ENCODE measurements at regions not wholly inside any gene's neighbourhood (a gene's known extent, or its start where the extent isn't known, plus 50 kb on each side); places are given as distances from the start of the nearest gene placed in this dataset.

DNA sequence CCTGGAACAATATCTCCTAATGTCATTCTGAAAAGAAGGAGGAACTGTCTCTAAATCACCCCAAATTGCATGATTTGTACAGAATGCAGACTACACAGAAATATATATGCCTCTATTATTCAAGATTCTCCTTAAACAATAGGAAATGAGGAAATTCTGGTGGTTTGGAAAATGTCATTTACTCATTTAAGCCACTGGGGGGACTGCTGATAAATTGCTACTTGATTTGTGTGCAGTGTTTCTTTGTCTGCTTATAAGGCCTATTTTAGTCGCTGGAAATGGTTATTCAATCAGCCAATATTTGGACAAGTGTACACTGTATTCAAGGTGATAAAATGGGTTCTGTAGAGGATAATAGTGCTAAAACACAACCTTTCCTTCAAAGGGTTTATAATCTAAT lies 801.9 kb upstream of the CELF4 start:
- DNase-seq: no peak

DNA sequence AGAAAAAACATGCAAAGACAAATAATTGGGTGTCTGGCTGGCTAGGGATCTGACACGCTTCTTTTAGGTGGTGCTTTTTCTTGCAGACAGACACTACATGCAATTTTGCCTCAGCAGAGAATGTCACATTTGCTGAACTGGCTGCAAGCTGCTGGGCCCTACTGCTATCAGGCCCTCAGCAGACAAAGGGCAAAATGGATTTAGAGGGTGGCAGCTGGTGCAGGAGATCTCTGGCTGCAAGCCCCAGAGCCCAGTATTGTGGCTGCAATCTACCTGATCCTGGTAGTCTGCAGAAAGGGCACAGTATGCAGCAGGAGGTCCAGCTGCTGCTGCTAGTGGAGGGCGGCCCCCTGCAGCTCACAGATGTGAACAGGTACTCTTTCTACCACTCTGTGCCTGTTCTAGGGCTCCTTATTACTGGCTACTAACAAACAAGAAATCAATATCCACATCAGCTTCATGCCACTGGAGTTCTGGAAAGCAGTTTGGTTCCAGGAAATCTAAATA lies 796.7 kb upstream of the CELF4 start:
- DNase-seq: no peak

DNA sequence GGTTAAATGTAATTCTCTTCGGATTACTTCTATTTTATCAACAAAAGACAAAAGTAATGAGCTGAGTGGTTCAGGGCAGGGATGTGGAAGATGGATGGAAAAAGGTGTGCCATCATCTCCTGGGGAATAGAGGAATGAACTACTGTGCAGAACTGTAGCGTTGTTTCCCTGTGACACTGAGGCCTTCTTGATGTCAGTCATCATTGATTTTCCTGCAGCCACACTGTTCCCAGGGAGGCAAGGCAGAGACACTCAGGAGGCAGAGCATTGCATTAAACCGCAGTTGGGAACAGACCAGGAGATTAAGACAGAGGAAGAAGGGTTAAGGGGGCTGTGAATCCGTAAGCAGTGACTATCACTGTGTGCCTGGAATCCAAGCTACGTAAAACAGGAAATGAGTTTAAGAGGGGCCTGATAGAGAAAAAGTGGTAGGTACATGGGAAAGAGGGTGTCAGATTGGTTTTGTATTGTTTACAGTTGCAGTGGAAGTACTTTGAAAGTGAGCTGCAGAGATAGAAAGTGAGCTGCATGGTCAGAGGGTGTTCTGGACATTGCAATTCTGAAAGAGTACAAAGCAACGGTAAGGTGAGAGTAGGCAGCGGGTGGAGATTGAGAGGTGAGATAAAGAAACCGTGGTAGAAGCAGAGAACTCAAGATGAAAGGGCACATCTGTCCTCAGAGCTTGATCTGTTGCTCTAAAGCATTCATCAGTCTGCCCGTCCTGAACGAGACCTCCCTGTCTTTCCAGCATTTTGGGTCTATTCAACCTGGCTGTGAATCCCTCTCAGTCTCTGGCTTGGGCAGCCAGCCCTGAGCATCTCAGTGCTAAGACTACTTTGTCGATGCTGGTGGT lies 793.4 kb upstream of the CELF4 start:
- no peak for DNase-seq

DNA sequence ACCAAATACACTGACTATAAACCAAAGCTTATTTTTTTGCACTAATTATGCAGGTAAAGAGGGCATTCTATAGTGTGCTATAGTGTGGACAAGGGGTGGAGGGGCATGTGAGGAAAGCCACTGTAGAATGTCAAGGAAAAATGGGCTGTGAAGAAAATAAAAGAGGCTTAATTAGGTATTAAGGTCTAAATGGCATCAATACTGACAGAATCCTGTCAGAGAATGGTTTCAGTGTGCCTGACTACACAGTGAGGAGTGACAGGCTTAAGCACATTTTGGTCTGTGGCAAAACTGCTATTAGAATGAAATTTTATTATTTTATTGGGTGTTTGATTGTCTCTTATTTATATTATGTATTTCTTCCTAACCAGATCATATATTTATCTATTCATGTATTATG lies 787.6 kb upstream of the CELF4 start:
- no peak for DNase-seq

DNA sequence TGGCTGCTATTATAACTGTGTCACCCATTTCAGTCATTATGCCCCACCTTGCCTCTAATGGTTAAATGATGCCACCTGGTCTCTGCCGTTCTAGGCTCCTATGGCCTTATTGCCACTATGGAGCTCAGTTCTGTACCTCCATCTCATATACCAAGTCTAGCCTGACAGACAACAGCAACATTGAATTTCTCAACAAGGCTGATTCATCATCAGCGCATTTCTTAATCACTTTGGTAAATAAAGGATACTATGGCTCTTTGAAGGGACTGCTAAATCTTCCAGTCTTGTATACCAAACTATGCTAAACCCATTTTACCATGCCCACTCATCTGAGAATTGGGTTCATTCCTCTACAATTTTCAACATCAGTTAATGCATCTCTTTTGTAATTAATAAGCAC lies 784.5 kb upstream of the CELF4 start:
- DNase-seq: no peak

DNA sequence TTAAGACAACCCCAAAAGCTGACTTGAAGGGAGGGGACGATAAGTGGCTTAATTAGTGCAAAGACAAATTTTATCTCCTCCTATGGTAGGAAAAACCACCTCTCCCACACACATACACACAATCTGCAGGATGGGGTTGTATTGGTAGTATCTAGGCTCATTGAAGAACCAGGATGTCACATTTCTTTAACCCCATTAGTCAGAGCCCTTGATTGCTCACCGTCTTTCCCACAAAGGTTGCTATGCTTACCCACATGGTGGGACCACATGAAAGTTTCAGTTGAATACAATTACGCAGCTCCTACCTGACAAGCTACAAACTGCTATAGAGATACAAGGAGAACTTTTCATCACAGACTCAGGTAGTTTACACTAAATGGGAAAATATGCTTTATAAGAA lies 765.0 kb upstream of the CELF4 start:
- no peak for DNase-seq

DNA sequence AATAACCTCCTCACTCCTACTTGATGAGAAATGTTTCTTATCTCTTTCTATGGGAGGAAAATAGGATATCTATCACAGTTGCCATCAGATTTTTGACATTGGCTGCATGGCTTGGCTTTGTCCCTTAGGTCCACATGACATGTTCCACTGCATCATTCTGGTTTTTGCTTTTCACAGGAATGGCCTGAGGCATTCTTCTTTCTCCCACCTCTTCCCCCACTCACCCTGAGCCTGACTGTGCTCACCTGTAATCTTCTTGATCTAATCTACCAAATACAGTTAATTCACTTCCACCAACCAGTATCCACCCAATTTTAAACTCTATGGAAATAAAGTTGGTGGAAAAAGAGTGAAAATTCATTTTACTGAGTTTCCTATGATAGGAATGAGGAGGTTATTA lies 763.5 kb upstream of the CELF4 start:
- no peak for DNase-seq

DNA sequence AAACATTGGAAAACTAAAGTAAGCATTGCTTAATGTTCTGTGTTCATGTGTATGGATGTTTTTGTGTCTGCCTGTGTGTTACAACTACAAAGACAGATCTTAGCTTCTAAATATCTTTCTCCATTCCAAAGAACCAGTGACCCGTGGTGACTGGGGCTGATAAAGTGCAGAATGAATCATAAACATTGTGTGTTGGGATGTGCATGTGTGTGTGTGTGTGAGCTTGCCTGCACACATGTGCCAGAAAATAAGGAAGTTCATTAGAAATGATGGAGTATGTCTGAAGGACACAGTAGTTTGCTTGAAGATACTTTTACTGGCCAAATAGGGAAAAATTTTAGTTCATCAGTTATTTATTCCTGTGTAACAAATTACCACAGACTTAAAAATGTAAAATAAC lies 756.6 kb upstream of the CELF4 start:
- no peak for DNase-seq

DNA sequence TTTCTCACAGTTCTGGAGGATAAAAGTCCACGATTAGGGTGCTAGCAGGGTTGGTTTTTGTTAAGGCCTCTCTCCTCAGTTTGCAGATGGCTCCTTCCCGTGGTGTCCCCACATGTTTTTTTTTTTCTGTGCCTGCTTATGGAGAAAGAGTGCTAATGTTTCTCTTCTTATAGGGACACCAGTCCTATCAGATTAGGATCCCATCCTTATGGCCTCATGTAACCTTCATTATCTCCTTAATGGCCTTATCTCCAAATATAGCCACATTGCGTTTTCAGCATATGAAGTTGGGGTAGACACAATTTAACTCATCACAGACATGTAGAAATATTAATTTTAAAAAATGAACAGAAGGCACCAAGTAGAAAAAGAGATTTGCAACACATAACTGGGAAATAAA lies 755.7 kb upstream of the CELF4 start:
- no peak for DNase-seq

DNA sequence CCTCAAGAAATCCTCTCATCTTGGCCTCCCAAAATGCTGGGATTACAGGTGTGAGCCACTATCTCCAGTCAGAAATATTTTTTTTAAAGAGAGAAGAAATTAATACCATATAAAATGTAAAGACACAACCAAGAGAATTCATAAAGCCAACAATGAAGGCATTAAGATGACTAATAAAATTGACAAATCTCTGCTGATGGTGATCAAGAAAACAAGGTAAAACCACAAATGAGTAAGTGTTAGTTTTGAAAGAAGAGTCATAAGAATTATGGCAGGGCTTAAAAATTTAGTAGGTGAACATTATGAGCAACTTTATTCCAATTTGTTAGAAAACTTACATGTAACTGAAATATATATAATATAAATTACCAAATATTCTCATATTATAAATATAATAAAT lies 752.8 kb upstream of the CELF4 start:
- DNase-seq: no peak

DNA sequence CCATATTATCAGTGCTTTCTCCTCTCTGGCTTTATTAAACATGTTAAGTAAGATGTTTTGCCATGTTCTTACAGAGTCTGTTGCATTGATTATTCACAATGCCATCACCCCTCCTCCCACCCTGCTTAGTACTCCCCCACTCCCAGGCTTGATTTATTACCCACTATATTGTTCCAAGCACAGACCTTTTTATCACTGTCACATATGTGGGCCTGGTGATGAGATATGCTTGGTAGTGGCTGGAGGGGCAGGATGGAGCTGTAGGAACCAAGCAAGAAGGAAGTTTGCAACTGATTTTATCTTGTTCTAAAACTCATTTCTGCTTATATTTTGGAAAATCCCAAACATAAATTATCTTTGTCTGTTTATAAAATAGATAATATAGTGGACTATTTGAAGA lies 748.2 kb upstream of the CELF4 start:
- no peak for DNase-seq

DNA sequence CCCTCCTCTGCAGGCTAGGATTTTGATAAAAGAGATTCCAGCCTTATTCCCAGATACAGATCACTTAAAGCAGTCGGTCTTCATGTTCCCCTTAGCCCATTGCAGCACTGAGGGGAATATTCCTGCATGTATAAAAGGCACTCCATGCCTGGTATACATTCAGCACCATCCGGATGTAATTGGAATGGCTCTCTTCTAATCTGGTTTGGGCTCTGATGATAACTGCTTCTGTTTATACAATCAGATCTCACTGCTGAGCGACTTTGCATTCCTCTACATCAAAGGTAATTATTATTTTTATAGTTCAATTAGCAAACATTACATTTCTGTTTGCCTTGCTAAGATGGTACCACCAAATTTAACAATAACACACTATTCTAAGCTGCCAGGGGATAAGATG lies 746.9 kb upstream of the CELF4 start:
- no peak for DNase-seq

DNA sequence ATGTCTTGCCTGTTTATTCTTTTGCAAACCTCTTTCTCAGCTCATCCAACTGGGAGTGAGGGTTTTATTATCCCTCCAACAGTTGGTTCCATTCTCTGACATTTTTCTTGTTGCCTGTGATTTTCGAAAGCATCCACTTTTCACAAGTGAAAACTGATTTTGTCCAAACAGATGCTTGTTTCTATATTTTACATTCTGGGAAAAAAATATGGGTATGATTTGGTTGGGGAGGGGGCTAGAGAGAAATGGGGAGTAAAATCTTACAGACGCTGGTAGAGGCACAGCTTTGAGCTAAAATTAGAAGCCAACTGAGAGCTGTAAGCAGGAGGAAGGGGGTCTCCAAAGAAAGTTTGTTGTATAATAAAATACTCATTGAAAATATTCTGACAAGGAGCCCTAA lies 745.3 kb upstream of the CELF4 start:
- DNase-seq: no peak

DNA sequence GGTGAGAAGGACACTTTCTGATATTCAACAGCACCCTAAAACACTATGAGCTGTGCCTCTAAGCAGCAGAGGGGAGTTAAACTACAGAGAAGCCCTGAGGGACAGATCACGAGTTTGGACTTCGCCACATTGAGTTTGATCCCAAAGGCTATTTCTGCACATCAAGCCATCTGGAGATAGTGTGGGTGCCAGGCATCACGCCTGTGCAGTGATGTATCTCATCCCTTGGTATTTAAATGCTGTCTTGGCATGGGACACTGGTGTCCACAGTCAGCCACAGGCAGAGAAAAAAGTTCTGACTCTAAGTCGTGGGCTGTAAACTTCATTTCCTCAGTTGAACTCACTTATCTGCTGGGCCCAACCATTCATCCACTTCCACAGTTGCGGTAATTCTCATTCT lies 742.3 kb upstream of the CELF4 start:
- DNase-seq: no peak

DNA sequence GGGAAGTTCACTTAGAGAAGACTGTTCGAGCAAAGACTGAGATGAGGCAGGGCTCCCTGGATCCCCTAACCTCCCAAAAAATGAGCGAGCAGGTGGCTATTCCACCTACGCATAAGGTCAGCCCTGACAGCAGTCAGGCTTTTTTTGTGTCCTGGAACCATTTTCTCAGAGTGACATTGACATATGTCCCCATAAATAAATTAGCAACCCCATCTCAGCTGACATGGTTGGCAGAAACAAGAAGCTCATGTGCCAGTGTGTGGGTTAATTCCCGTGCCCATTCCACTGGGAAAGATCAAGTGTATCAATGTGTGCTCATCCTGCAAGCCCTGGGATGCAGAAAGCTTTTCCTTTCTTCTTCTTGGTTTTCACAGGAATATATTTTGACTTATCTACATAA lies 740.4 kb upstream of the CELF4 start:
- DNase-seq: no peak

DNA sequence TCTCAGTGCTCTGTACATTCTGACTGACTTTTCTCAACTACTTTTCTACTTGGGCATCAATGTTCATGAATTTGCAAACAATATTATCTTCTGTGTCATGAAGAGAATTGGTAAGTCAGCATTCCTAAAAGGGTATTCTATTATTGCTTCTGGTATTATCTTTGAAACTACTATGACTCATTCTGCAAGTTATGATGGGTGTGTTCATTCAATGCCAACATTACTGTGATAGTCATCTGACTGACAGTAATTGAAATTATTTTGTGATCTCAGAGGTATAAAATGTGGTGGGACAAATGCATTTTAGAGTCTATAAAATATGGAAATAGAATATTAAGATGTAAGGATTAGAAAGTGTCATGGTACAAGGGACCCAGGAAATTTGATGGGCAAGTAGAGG lies 736.0 kb upstream of the CELF4 start:
- DNase-seq: no peak

DNA sequence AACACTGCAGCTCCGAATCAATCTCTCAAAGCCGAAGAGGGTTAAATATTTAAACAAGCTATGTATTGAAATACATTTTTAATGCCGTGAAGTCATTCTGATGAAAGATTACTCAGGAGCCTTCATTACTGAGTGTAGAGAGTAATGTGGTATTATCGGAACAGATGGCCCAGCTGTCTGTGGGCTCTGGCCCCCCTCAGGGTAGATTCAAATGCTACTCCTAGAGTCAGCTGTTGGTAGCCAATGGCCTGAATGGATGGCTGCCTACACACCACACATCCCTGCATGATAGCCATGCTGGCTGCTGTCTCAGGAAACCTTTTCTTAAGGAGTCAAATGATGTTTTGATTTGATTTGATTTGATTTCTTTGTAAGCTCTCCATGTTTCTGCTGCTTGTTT lies 732.3 kb upstream of the CELF4 start:
- DNase-seq: no peak

DNA sequence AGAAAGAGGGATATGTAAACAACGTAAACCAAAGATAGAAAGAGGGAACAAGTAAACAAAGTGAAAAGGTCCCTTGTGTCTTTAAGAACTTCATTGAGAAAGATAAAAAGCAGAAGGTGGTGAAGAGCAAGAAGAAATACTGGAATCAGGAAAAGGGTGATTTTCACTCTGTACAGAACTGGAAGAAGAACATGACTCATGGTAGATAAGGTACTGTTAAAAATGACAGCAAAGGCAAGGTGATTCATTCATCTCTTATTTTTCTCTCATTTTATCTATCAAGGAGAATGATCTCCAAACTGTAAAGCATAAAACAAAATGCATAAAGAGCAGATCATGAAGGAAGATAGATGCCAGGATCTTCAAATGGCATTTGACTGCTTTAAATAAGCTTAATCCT lies 724.6 kb upstream of the CELF4 start:
- DNase-seq: no peak

DNA sequence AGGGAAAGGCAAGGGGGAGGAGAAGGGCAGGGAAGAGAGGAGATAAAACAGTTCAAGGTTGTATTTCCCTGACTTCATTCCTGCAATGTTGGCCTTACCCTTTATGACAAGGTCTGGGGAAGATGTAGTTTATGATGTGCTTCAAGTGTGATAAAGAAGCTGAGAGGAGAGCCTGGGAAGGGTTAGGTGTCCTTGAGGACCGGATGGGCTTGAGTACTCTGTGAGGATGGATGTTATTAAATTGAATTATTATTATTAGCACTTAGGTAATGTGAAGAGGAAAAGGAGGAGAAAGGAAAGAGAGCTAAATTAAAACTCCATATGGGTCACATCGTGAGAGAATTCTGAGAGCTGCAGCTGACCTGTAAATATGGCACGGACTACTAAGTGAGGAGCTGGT lies 719.4 kb upstream of the CELF4 start:
- DNase-seq: no peak

DNA sequence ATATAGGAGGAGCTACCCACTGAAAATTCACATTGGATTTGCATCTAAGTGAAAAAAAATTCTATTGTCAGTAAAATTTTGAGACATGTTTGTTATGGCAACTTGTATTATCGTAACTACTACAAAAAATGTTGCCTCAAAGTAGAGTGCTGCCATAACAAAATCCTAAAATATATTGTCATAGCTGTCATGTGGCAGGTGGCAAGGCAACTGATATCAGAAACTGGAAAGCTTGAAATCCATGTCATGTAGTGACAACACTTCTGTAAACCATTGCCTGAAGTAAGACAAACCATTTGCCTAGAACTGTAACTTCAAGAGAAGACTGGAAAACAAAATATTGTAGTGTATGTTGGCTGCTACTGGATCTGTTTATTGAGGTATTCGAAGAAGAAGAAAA lies 697.5 kb upstream of the CELF4 start:
- no peak for DNase-seq

DNA sequence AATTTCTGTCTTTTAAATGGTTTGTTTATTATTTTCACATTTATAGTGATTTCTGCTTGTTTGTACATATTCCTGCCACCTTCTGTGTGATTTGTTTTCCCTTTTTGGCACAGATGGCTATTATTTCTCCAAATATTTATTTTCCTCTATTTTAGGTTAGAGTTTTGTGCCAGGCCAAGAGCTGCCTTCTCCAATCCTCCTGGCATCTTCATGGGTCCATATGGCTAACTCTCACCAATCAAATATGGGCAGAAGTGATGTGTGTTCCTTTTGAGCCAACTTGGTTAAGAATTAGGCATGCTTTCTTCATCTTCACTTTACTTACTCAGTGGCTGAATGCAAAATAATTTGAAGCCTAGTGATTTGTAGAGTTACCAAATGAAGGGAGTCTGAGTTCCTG lies 697.1 kb upstream of the CELF4 start:
- DNase-seq: no peak

DNA sequence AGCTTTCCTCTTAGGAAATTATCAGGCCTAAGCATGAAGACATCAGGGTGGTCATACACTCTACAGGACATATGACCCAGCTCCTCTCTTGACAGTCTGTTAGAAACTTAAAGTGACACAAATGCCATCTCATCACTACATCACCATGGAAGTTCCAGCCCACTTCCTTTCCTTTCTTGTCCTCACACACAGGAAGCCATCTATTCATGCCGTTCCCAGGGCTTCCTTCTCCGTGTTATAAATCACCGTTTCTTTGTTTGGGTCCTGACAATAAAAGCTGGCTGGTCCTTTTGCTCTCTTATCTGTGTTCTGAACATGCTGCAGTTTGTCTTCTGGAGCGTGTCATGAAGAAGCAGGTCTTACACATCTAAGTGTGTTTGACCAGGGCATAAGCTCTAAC lies 692.1 kb upstream of the CELF4 start:
- DNase-seq: no peak

DNA sequence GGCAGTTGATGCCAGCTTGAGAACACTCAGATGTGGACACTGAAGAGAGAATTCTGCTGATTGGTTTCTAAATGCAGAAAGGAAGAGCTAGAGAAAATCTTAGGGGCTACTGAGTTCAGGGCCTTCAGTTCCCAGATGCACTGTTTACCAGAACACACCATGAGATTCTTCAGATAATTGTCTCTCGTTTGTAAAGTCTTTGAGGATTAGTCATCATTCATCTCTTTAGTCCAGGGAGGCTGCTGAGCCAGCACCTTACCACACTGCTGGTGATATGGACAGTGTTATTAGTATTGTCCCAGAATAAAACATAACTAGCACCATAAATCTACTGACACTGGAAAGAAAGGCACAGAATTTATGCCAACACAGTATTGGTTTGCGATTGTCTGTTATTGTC lies 690.8 kb upstream of the CELF4 start:
- DNase-seq: no peak

DNA sequence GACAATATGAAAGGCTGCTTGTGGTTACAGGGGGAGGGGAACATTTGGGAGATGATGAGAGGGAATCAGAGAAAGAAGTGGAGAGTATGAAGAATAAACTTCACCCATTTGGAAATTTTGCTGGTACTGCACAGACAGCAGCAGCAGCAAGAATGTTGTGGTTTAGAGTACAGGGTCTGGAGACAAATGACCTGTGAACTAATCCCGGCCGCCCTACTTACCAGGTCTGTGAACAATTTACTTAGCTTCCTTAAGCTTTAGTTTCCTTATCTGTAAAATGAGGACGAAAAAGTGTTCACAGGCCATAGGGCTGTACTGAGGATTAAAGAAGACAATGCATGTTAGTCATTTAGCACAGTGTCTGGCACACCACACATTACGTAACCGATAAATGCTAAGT lies 685.4 kb upstream of the CELF4 start:
- no peak for DNase-seq

DNA sequence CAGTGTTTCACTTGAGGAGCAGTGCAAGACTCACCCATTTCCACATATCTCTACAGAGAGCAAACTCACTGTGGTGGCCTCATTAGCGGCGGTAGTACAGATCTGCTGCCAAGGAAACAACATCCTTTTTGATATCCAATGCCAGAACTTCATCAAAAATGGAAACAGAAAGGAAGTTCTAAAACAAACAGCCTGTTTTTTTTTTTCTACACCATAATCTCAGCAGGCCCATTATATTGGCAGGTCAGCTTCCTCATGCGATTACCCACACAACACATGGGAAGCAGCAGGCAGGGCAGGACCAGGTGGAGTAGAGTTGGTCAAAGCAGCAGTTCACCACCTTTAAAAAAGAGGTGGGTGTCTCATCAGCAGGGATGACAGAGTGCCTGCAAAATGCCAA lies 678.9 kb upstream of the CELF4 start:
- DNase-seq: no peak

All from hematopoietic multipotent progenitor cell treated with erythropoietin and hydrocortisone succinate and interleukin-3 and kit ligand, for 8 days (in vitro differentiated cells).